HCT116 (cell line): ENCODE measurements at regions not wholly inside any gene's neighbourhood (a gene's known extent, or its start where the extent isn't known, plus 50 kb on each side); places are given as distances from the start of the nearest gene placed in this dataset.

Experiments
- ATAC-seq: fragments of 200-7000 bp; cut with Tn5 transposase; 2 replicates; pipeline ENCODE4 v1.9.1; 2020; ENCODE audit warnings: mild to moderate bottlenecking, moderate library complexity
- BruUV-seq: library from RNA; stranded (reverse); fragments of 400-500 nt; replicated peaks from 2 replicates; lab custom pipeline; 2021; lab: Mats Ljungman, UMichigan
- CTCF ChIA-PET: fragments of 300-600 bp; sonication (Branson Sonifier 250); formaldehyde crosslinking; loops from one replicate; lab custom pipeline; 2021; ENCODE audit warnings: antibody characterized with exemption; lab: Charles Lee
- POLR2A ChIA-PET: fragments of 300-600, 350-600 bp; sonication (Branson Sonifier 250); formaldehyde crosslinking; loops from one replicate; lab custom pipeline; 2021; ENCODE audit warnings: antibody characterized with exemption; lab: Charles Lee
- RAD21 ChIA-PET, 2 experiments: fragments of 300-600 bp; sonication (Branson Sonifier 250); formaldehyde crosslinking; loops; one replicate each; lab custom pipeline; 2023; ENCODE audit warnings: low total read pairs in 2 of 2; ENCODE audit not compliant: uncharacterized antibody in 2 of 2, unreplicated experiment in 2 of 2, low non-redundant PET in 1 of 2; lab: Charles Lee
- DNase-seq: peaks from one replicate; pipeline ENCODE4 v3.0.0-alpha.2; 2010; ENCODE audit warnings: low read depth, low spot score
- H2AFZ ChIP-seq: fragments of 200-600 bp; shearing (Covaris generic), sonication (generic); 2 replicates; pipeline ENCODE4 v1.6.1; 2017; ENCODE audit warnings: low read depth, mixed run types, mixed read lengths, antibody characterized with exemption, low read length; ENCODE audit not compliant: poor library complexity, severe bottlenecking
- H3K27ac ChIP-seq: 2 replicates; pipeline ENCODE4 v1.5.1; 2012; ENCODE audit warnings: low read depth, low read length
- H3K27me3 ChIP-seq: fragments of 200-600 bp; sonication (generic); 2 replicates; pipeline ENCODE4 v1.6.1; 2016; ENCODE audit warnings: mixed run types, low read length, mixed read lengths; ENCODE audit not compliant: insufficient read depth
- H3K36me3 ChIP-seq, 2 experiments: fragments of 200-500 bp in 1 of 2; fragments of 200-600 bp in 1 of 2; sonication (Bioruptor generic) in 1 of 2; sonication (generic) in 1 of 2; 2 replicates each; pipeline versions ENCODE4 v1.5.1 to v1.6.1; 2014 to 2016; ENCODE audit warnings: low read length in 2 of 2, inconsistent platforms in 1 of 2, mixed read lengths in 1 of 2, mixed run types in 1 of 2; ENCODE audit not compliant: insufficient read depth in 2 of 2, control insufficient read depth in 1 of 2
- H3K4me1 ChIP-seq, 2 experiments: fragments of 200-600 bp in 1 of 2; sonication (generic) in 1 of 2; 2 replicates each; pipeline versions ENCODE4 v1.5.1 to v1.6.1; 2012 to 2017; ENCODE audit warnings: low read length in 2 of 2, inconsistent platforms in 1 of 2, mild to moderate bottlenecking in 1 of 2, mixed read lengths in 1 of 2, mixed run types in 1 of 2, moderate library complexity in 1 of 2; ENCODE audit not compliant: insufficient read depth in 2 of 2, control insufficient read depth in 1 of 2
- H3K4me2 ChIP-seq: fragments of 200-600 bp; sonication (generic); 2 replicates; pipeline ENCODE4 v1.6.1; 2017; ENCODE audit warnings: mixed run types, low read length, mixed read lengths
- H3K4me3 ChIP-seq, 2 experiments: fragments of 200-600 bp in 1 of 2; sonication (generic) in 1 of 2; replicated peaks in 1 of 2; 2 replicates each; pipeline ENCODE4 v1.5.1; 2011 to 2016; ENCODE audit warnings: low read length in 2 of 2, control low read depth in 1 of 2, low read depth in 1 of 2, mild to moderate bottlenecking in 1 of 2, mixed read lengths in 1 of 2, mixed run types in 1 of 2
- H3K79me2 ChIP-seq: fragments of 200-600 bp; sonication (generic); 2 replicates; pipeline ENCODE4 v1.6.1; 2017; ENCODE audit warnings: mild to moderate bottlenecking, mixed run types, low read length, moderate library complexity, mixed read lengths; ENCODE audit not compliant: insufficient read depth
- H3K9ac ChIP-seq: fragments of 200-600 bp; sonication (generic); 2 replicates; pipeline ENCODE4 v1.6.1; 2016; ENCODE audit warnings: low read length, mixed read lengths
- H3K9me2 ChIP-seq: fragments of 200-600 bp; sonication (generic), shearing (Covaris generic); 2 replicates; pipeline ENCODE4 v1.6.1; 2017; ENCODE audit warnings: mixed run types, mild to moderate bottlenecking, moderate library complexity; ENCODE audit not compliant: insufficient read depth
- H3K9me3 ChIP-seq, 2 experiments: fragments of 200-500 bp in 1 of 2; fragments of 200-600 bp in 1 of 2; sonication (Bioruptor generic) in 1 of 2; sonication (generic) in 1 of 2; 2 replicates each; pipeline ENCODE4 v1.6.1; 2014 to 2017; ENCODE audit warnings: low read length in 2 of 2, mixed read lengths in 2 of 2, inconsistent platforms in 1 of 2, low read depth in 1 of 2, mild to moderate bottlenecking in 1 of 2, mixed run types in 1 of 2, moderate library complexity in 1 of 2; ENCODE audit not compliant: control insufficient read depth in 1 of 2, insufficient read depth in 1 of 2
- H4K20me1 ChIP-seq: fragments of 200-600 bp; sonication (generic), shearing (Covaris generic); 2 replicates; pipeline ENCODE4 v1.6.1; 2017; ENCODE audit warnings: mixed run types, mild to moderate bottlenecking, moderate library complexity; ENCODE audit not compliant: insufficient read depth
- CBX3 ChIP-seq: IDR thresholded peaks from 2 replicates; pipeline ENCODE4 v1.6.1; 2012; ENCODE audit warnings: low read depth
- CEBPB ChIP-seq: IDR thresholded peaks from 2 replicates; pipeline ENCODE4 v1.6.1; 2012; ENCODE audit warnings: low read depth
- EGR1 ChIP-seq: IDR thresholded peaks from 2 replicates; pipeline ENCODE4 v1.6.1; 2012; ENCODE audit warnings: low read depth
- ELF1 ChIP-seq: IDR thresholded peaks from 2 replicates; pipeline ENCODE4 v1.6.1; 2012; ENCODE audit warnings: low read depth, borderline replicate concordance
- EZH2 ChIP-seq: fragments of 200-600 bp; sonication (generic); IDR thresholded peaks from 2 replicates; pipeline ENCODE4 v1.6.1; 2017; ENCODE audit warnings: antibody characterized with exemption, mixed run types
- EZH2phosphoT487 ChIP-seq: fragments of 200-600 bp; IDR thresholded peaks from 2 replicates; pipeline ENCODE4 v1.6.1; 2018; ENCODE audit warnings: antibody characterized with exemption, borderline replicate concordance
- FOSL1 ChIP-seq: IDR thresholded peaks from 2 replicates; pipeline ENCODE4 v1.6.1; 2012; ENCODE audit warnings: low read depth
- POLR2A ChIP-seq: IDR thresholded peaks from 2 replicates; pipeline ENCODE4 v1.7.0; 2011; ENCODE audit warnings: borderline replicate concordance; ENCODE audit not compliant: insufficient read depth, insufficient read length; ENCODE audit errors: extremely low read depth
- RAD21 ChIP-seq: IDR thresholded peaks from 2 replicates; pipeline ENCODE4 v1.6.1; 2012; ENCODE audit warnings: low read depth, mild to moderate bottlenecking
- SP1 ChIP-seq: IDR thresholded peaks from 2 replicates; pipeline ENCODE4 v1.6.1; 2012; ENCODE audit warnings: low read depth
- TCF7L2 ChIP-seq: IDR thresholded peaks from 2 replicates; pipeline ENCODE4 v1.7.0; 2011; ENCODE audit warnings: borderline replicate concordance, inconsistent platforms; ENCODE audit not compliant: insufficient read depth, insufficient read length; ENCODE audit errors: extremely low read depth
- YY1 ChIP-seq: IDR thresholded peaks from 2 replicates; pipeline ENCODE4 v1.6.1; 2011; ENCODE audit warnings: low read length, low read depth, moderate library complexity, mild to moderate bottlenecking; ENCODE audit not compliant: insufficient replicate concordance; ENCODE audit errors: extremely low read depth
- ZFX ChIP-seq: fragments of 450-650 bp; IDR thresholded peaks from 2 replicates; pipeline ENCODE4 v1.6.1; 2017
- ZNF274 ChIP-seq: fragments of 200-500 bp; sonication (Bioruptor generic); IDR thresholded peaks from 2 replicates; pipeline ENCODE4 v1.6.1; 2014; ENCODE audit warnings: mild to moderate bottlenecking, low read depth, low read length, inconsistent platforms
- intact Hi-C: fragments of 100-400 bp; cut with micrococcal nuclease; formaldehyde crosslinking; loops from 2 replicates; pipeline ENCODE4 v1.10.0; 2022
- TF ChIP-seq, protein P1 (sequence below): IDR thresholded peaks from 2 replicates; pipeline ENCODE4 v1.6.1; 2012; ENCODE audit warnings: low read depth
- TF ChIP-seq, protein P2 (sequence below): IDR thresholded peaks from 2 replicates; pipeline ENCODE4 v1.6.1; 2012
- TF ChIP-seq, protein P3 (sequence below), 3 experiments: fragments of 200-600 bp in 1 of 3; sonication (generic) in 1 of 3; IDR thresholded peaks in 2 of 3; conservative IDR thresholded peaks in 1 of 3; 2 replicates each; pipeline ENCODE4 v1.5.1; 2012 to 2017; ENCODE audit warnings: low read depth in 2 of 3, low read length in 2 of 3, antibody characterized with exemption in 1 of 3, borderline replicate concordance in 1 of 3, control low read depth in 1 of 3, mild to moderate bottlenecking in 1 of 3, mixed read lengths in 1 of 3, mixed run types in 1 of 3, moderate library complexity in 1 of 3; ENCODE audit not compliant: insufficient read depth in 1 of 3
- TF ChIP-seq, protein P4 (sequence below): IDR thresholded peaks from 2 replicates; pipeline ENCODE4 v1.6.1; 2011; ENCODE audit warnings: mild to moderate bottlenecking, low read length, moderate library complexity; ENCODE audit not compliant: insufficient replicate concordance; ENCODE audit errors: extremely low read depth
- TF ChIP-seq, protein P5 (sequence below): IDR thresholded peaks from 2 replicates; pipeline ENCODE4 v1.6.1; 2012

DNA sequence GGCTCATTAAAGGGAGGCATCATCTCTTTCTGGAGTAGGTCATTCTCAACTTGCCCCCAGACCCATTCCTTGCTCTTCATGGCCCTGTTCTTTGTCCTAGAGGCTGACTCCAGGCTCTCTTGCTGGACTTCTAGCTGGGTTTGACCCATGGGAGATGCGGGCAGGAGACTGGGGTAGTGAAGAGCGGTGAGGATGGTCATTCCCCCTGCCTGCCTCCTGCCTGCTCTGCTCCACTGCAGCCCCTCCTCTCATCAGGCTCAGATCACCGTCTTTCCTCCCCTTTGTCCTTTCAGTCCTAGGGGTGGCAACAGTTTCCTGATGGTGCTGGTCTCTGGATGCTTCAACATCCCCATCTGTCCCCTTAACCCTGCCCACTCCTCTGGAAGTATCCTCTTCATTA, 170.9 kb downstream of the ABHD5 start:
- H3K9me3 ChIP-seq, result no peaks in the 10 kb centered on the region
- BruUV-seq, result no TSS peak
- no peaks in the 10 kb centered on the region for H3K4me1 ChIP-seq
- no peaks in the 10 kb centered on the region for H3K36me3 ChIP-seq
- H2AFZ ChIP-seq, result no peak overlapping the region
- no peak overlapping the region for H3K4me2 ChIP-seq
- H3K79me2 ChIP-seq, result no peaks in the 10 kb centered on the region
- TF ChIP-seq, protein P1, sequence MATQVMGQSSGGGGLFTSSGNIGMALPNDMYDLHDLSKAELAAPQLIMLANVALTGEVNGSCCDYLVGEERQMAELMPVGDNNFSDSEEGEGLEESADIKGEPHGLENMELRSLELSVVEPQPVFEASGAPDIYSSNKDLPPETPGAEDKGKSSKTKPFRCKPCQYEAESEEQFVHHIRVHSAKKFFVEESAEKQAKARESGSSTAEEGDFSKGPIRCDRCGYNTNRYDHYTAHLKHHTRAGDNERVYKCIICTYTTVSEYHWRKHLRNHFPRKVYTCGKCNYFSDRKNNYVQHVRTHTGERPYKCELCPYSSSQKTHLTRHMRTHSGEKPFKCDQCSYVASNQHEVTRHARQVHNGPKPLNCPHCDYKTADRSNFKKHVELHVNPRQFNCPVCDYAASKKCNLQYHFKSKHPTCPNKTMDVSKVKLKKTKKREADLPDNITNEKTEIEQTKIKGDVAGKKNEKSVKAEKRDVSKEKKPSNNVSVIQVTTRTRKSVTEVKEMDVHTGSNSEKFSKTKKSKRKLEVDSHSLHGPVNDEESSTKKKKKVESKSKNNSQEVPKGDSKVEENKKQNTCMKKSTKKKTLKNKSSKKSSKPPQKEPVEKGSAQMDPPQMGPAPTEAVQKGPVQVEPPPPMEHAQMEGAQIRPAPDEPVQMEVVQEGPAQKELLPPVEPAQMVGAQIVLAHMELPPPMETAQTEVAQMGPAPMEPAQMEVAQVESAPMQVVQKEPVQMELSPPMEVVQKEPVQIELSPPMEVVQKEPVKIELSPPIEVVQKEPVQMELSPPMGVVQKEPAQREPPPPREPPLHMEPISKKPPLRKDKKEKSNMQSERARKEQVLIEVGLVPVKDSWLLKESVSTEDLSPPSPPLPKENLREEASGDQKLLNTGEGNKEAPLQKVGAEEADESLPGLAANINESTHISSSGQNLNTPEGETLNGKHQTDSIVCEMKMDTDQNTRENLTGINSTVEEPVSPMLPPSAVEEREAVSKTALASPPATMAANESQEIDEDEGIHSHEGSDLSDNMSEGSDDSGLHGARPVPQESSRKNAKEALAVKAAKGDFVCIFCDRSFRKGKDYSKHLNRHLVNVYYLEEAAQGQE, result no peak
- no peak for TF ChIP-seq POLR2A
- TF ChIP-seq ELF1, result no peak
- no peak for TF ChIP-seq CBX3
- TF ChIP-seq, protein P2, sequence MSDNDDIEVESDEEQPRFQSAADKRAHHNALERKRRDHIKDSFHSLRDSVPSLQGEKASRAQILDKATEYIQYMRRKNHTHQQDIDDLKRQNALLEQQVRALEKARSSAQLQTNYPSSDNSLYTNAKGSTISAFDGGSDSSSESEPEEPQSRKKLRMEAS, result no peak
- TF ChIP-seq TCF7L2, result no peak
- no peak for TF ChIP-seq EGR1
- TF ChIP-seq FOSL1, result no peak
- TF ChIP-seq SP1, result no peak
- TF ChIP-seq, protein P3, sequence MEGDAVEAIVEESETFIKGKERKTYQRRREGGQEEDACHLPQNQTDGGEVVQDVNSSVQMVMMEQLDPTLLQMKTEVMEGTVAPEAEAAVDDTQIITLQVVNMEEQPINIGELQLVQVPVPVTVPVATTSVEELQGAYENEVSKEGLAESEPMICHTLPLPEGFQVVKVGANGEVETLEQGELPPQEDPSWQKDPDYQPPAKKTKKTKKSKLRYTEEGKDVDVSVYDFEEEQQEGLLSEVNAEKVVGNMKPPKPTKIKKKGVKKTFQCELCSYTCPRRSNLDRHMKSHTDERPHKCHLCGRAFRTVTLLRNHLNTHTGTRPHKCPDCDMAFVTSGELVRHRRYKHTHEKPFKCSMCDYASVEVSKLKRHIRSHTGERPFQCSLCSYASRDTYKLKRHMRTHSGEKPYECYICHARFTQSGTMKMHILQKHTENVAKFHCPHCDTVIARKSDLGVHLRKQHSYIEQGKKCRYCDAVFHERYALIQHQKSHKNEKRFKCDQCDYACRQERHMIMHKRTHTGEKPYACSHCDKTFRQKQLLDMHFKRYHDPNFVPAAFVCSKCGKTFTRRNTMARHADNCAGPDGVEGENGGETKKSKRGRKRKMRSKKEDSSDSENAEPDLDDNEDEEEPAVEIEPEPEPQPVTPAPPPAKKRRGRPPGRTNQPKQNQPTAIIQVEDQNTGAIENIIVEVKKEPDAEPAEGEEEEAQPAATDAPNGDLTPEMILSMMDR (IDR thresholded peaks at IDR 0.05 in 2 of 3, conservative IDR thresholded peaks at IDR 0.05 in 1 of 3; ENCODE audit: borderline replicate concordance in 1 of 3, insufficient read depth in 1 of 3, low read depth in 2 of 3, low read length in 2 of 3), result no peak
- TF ChIP-seq, protein P4, sequence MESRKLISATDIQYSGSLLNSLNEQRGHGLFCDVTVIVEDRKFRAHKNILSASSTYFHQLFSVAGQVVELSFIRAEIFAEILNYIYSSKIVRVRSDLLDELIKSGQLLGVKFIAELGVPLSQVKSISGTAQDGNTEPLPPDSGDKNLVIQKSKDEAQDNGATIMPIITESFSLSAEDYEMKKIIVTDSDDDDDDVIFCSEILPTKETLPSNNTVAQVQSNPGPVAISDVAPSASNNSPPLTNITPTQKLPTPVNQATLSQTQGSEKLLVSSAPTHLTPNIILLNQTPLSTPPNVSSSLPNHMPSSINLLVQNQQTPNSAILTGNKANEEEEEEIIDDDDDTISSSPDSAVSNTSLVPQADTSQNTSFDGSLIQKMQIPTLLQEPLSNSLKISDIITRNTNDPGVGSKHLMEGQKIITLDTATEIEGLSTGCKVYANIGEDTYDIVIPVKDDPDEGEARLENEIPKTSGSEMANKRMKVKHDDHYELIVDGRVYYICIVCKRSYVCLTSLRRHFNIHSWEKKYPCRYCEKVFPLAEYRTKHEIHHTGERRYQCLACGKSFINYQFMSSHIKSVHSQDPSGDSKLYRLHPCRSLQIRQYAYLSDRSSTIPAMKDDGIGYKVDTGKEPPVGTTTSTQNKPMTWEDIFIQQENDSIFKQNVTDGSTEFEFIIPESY, result no peak
- no peak for TF ChIP-seq RAD21
- TF ChIP-seq ZNF274, result no peak
- no peak for TF ChIP-seq EZH2phosphoT487
- TF ChIP-seq CEBPB, result no peak
- TF ChIP-seq ZFX, result no peak
- no peak for TF ChIP-seq YY1
- no peak for TF ChIP-seq EZH2
- TF ChIP-seq, protein P5, sequence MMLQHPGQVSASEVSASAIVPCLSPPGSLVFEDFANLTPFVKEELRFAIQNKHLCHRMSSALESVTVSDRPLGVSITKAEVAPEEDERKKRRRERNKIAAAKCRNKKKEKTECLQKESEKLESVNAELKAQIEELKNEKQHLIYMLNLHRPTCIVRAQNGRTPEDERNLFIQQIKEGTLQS, result no peak
- no peak for ATAC-seq
- RAD21 ChIA-PET, result no interaction called here
- H4K20me1 ChIP-seq, result no peaks in the 10 kb centered on the region
- DNase-seq, result no peak
- H3K9me2 ChIP-seq, result no peaks in the 10 kb centered on the region
- no peak overlapping the region for H3K27ac ChIP-seq
- POLR2A ChIA-PET, result no interaction called here
- intact Hi-C loops, result no loop called here
- CTCF ChIA-PET, result no interaction called here
- H3K27me3 ChIP-seq, result peaks cover 18% of the 10 kb centered on the region; the same call in 1 of the 2 replicates
- no peak overlapping the region for H3K4me3 ChIP-seq
- H3K9ac ChIP-seq, result no peak overlapping the region
